ENCODE measurements at regions not wholly inside any gene's neighbourhood (a gene's known extent, or its start where the extent isn't known, plus 50 kb on each side); places are given as distances from the start of the nearest gene placed in this dataset.

DNA sequence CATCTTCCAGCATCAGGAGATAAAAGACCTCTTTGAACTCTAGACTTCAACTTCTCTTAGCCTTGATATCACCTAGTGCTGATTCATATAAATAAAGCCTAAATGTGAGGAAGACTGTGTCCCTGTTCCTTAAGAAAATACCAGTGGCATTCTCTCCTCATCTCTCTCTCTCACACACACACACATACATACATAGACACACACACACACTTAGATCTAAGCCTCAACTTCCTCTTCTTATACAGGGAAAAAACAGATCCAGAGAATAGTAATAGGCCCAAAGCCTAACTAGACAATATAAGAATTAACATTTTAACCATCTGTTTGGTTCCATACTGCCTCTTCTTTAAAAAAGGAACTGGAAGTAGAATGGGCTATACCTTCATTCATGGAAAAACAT lies 195.3 kb upstream of the NR4A3 start:
- CTCF ChIA-PET (ENCODE audit: partially characterized antibody), result no interaction called here
- H3K14ac ChIP-seq (ENCODE audit: insufficient read length), result no peak overlapping the region
- no peak overlapping the region for H2AK5ac ChIP-seq (ENCODE audit: low read depth, low read length)
- no peak overlapping the region for H3K4ac ChIP-seq (replicated peaks; ENCODE audit: insufficient read length, low read depth, low read length)
- no peak overlapping the region for H3K23ac ChIP-seq (ENCODE audit: insufficient read length)
- H3K27ac ChIP-seq (ENCODE audit: low read depth, low read length), result no peak overlapping the region
- no peak overlapping the region for H2BK120ac ChIP-seq (replicated peaks; ENCODE audit: low read depth, low read length)
- no peak overlapping the region for H2BK12ac ChIP-seq (ENCODE audit: low read depth, low read length)
- H3K36me3 ChIP-seq (ENCODE audit: control insufficient read depth in 2 of 4, insufficient read depth in 4 of 4, low read length in 3 of 4), result no peaks in the 10 kb centered on the region
- no peak overlapping the region for H4K8ac ChIP-seq (ENCODE audit: extremely low read depth, insufficient read depth, low read length)
- H3K4me3 ChIP-seq (ENCODE audit: extremely low read depth in 1 of 4, insufficient read depth in 2 of 4, low read depth in 3 of 4, low read length in 4 of 4), result no peak overlapping the region
- no peaks in the 10 kb centered on the region for H3K23me2 ChIP-seq (ENCODE audit: low read depth, low read length)
- no peak overlapping the region for H4K5ac ChIP-seq (ENCODE audit: insufficient read length, low read depth, low read length)
- DNase-seq (ENCODE audit: low read depth in 1 of 2, low spot score in 2 of 2) (no peak), FAIRE-seq (no peak)
- no peak overlapping the region for H3K18ac ChIP-seq (ENCODE audit: extremely low read depth, low read length)
- no peaks in the 10 kb centered on the region for H3K79me2 ChIP-seq (ENCODE audit: control insufficient read depth in 1 of 2, insufficient read depth in 2 of 2, low read length in 2 of 2)
- H3K9ac ChIP-seq (replicated peaks in 1 of 4; ENCODE audit: extremely low read depth in 1 of 4, low read depth in 3 of 4, low read length in 3 of 4), result no peak overlapping the region
- H3K4me1 ChIP-seq (replicated peaks in 1 of 4; ENCODE audit: control insufficient read depth in 3 of 4, insufficient read depth in 4 of 4, low read length in 3 of 4), result no peaks in the 10 kb centered on the region
- H2BK5ac ChIP-seq (ENCODE audit: low read depth, low read length), result no peak overlapping the region
- H3K27me3 ChIP-seq (replicated peaks in 1 of 4; ENCODE audit: control insufficient read depth in 3 of 4, extremely low read depth in 1 of 4, insufficient read depth in 3 of 4, low read length in 3 of 4), result no peaks in the 10 kb centered on the region
- H3K79me1 ChIP-seq (ENCODE audit: low read depth, low read length), result no peaks in the 10 kb centered on the region
- H3K56ac ChIP-seq (replicated peaks; ENCODE audit: insufficient read length, low read depth, low read length), result no peak overlapping the region
- no peaks in the 10 kb centered on the region for H4K20me1 ChIP-seq (replicated peaks in 1 of 2; ENCODE audit: control insufficient read depth in 1 of 2, insufficient read depth in 2 of 2, low read length in 2 of 2)
- H3K9me3 ChIP-seq (ENCODE audit: insufficient read depth in 2 of 2, low read depth in 1 of 2, low read length in 1 of 2), result no peaks in the 10 kb centered on the region
- POLR2A ChIA-PET (ENCODE audit: partially characterized antibody), result no interaction called here
- H2BK20ac ChIP-seq (ENCODE audit: low read length), result no peak overlapping the region
- no peak overlapping the region for H4K91ac ChIP-seq (replicated peaks; ENCODE audit: insufficient read length, low read length)
- H2AFZ ChIP-seq (ENCODE audit: low read length), result no peak overlapping the region
- H2BK15ac ChIP-seq (ENCODE audit: low read length), result no peak overlapping the region
- H3K4me2 ChIP-seq (ENCODE audit: insufficient read depth in 1 of 2, low read depth in 2 of 2, low read length in 2 of 2), result no peak overlapping the region
- TF ChIP-seq GABPA (IDR thresholded peaks at IDR 0.05; ENCODE audit: borderline replicate concordance, insufficient read depth, low read length), result no peak
- TF ChIP-seq TAF1 (IDR thresholded peaks at IDR 0.05; ENCODE audit: low read depth, low read length), result no peak
- no peak for TF ChIP-seq MAFK (IDR thresholded peaks at IDR 0.05; ENCODE audit: low read depth, low read length)
